ENCODE measurements at regions not wholly inside any gene's neighbourhood (a gene's known extent, or its start where the extent isn't known, plus 50 kb on each side); places are given as distances from the start of the nearest gene placed in this dataset.

GRCh38 chr1:47701741-47702515 is 264.1 kb downstream of the FOXD2 start:
- no peak for DNase-seq
- Histone ChIP-seq H3K36me3 (no peaks in the 10 kb centered on the region), H3K27me3 (peaks cover under 1 to 6% (median 2%) of the 10 kb centered on the region in 3 donors), H3K4me3 (no peak overlapping the region), H3K27ac (no peak overlapping the region), H3K9me3 (no peaks in the 10 kb centered on the region), H3K4me1 (no peaks in the 10 kb centered on the region)
- no peak for ATAC-seq
- TF ChIP-seq POLR2A (IDR thresholded peaks at IDR 0.05): no peak
- TF ChIP-seq CTCF (IDR thresholded peaks at IDR 0.05 in 4 of 5, conservative IDR thresholded peaks at IDR 0.05 in 1 of 5): no peak
- in situ Hi-C loops (cut with MboI; ENCODE audit: low sequenced_read_pairs in 4 of 4): loop anchor here (10.0 to 25.0 kb wide), 4 partner anchors 167 to 527 kb away; partner anchors contain the start of genes PDZK1IP1 (in 3 of the 4) and FOXD2 (in 1 of the 4)
- intact Hi-C loops (cut with DNase I; ENCODE audit: low total_unique reads): no loop called here

GRCh38 chr1:47703156-47703825 is 265.4 kb downstream of the FOXD2 start:
- DNase-seq: no peak
- Histone ChIP-seq H3K36me3 (no peaks in the 10 kb centered on the region), H3K27me3 (peaks cover 11 to 14% (median 12%) of the 10 kb centered on the region in 3 donors), H3K27ac (no peak overlapping the region), H3K9me3 (no peaks in the 10 kb centered on the region), H3K4me1 (no peaks in the 10 kb centered on the region), H3K4me3 (no peak overlapping the region)
- intact Hi-C loops (cut with DNase I; ENCODE audit: low total_unique reads) (no loop called here), in situ Hi-C loops (cut with MboI; ENCODE audit: low sequenced_read_pairs in 4 of 4) (loop anchor here (10.0 to 25.0 kb wide), 4 partner anchors 168 to 528 kb away; partner anchors contain the start of genes PDZK1IP1 (in 3 of the 4) and FOXD2 (in 1 of the 4))
- ATAC-seq: peak; percentile 21 to 44
- TF ChIP-seq CTCF (IDR thresholded peaks at IDR 0.05 in 4 of 5, conservative IDR thresholded peaks at IDR 0.05 in 1 of 5) (no peak), POLR2A (IDR thresholded peaks at IDR 0.05) (no peak)

- peaks cover 18 to 22% (median 19%) of the 10 kb centered on the region in 3 donors for H3K27me3 ChIP-seq
- H3K36me3 ChIP-seq: no peaks in the 10 kb centered on the region
- intact Hi-C loops (cut with DNase I; ENCODE audit: low total_unique reads): no loop called here
- DNase-seq: no peak
- TF ChIP-seq CTCF (IDR thresholded peaks at IDR 0.05 in 4 of 5, conservative IDR thresholded peaks at IDR 0.05 in 1 of 5) (no peak), POLR2A (IDR thresholded peaks at IDR 0.05) (no peak)
- in situ Hi-C loops (cut with MboI; ENCODE audit: low sequenced_read_pairs in 4 of 4): loop anchor here (10.0 to 25.0 kb wide), 4 partner anchors 169 to 529 kb away; partner anchors contain the start of genes PDZK1IP1 (in 3 of the 4) and FOXD2 (in 1 of the 4)
- no peak overlapping the region for H3K27ac ChIP-seq
- H3K4me3 ChIP-seq: no peak overlapping the region
- peak in 1 of 2 donors; percentile 48 for ATAC-seq
- H3K4me1 ChIP-seq: peaks cover 0 to 5% of the 10 kb centered on the region in 2 donors
- no peaks in the 10 kb centered on the region for H3K9me3 ChIP-seq
Measured at GRCh38 chr1:47703981-47704596, 266.2 kb downstream of the FOXD2 start.

GRCh38 chr1:47705517-47706130 is 267.8 kb downstream of the FOXD2 start:
- Histone ChIP-seq H3K27me3 (peaks cover 31 to 37% (median 34%) of the 10 kb centered on the region in 3 donors), H3K36me3 (no peaks in the 10 kb centered on the region), H3K9me3 (no peaks in the 10 kb centered on the region), H3K4me3 (no peak overlapping the region), H3K4me1 (peaks cover 9 to 16% of the 10 kb centered on the region in 2 donors), H3K27ac (no peak overlapping the region)
- intact Hi-C loops (cut with DNase I; ENCODE audit: low total_unique reads): no loop called here
- DNase-seq (no peak), ATAC-seq (no peak)
- in situ Hi-C loops (cut with MboI; ENCODE audit: low sequenced_read_pairs in 4 of 4): loop anchor here (10.0 to 25.0 kb wide), 4 partner anchors 171 to 531 kb away; partner anchors contain the start of genes PDZK1IP1 (in 3 of the 4) and FOXD2 (in 1 of the 4)
- TF ChIP-seq CTCF (IDR thresholded peaks at IDR 0.05 in 4 of 5, conservative IDR thresholded peaks at IDR 0.05 in 1 of 5): no peak
- no peak for TF ChIP-seq POLR2A (IDR thresholded peaks at IDR 0.05)
